H1 (cell line): ENCODE measurements at regions not wholly inside any gene's neighbourhood (a gene's known extent, or its start where the extent isn't known, plus 50 kb on each side); places are given as distances from the start of the nearest gene placed in this dataset.

Experiments
- CTCF ChIA-PET: fragments of 300-600 bp; sonication (Branson Sonifier 250); formaldehyde crosslinking; loops from one replicate; lab custom pipeline; 2021; ENCODE audit not compliant: partially characterized antibody; lab: Charles Lee
- POLR2A ChIA-PET: fragments of 300-600 bp; sonication (Branson Sonifier 250); formaldehyde crosslinking; loops from one replicate; lab custom pipeline; 2021; ENCODE audit warnings: inconsistent platforms; ENCODE audit not compliant: partially characterized antibody; lab: Charles Lee
- DNase-seq, 2 experiments: peaks; one replicate each; pipeline versions ENCODE4 v3.0.0 to v3.0.0-alpha.2; 2010 to 2022; ENCODE audit warnings: low spot score in 2 of 2, low read depth in 1 of 2, mixed read lengths in 1 of 2
- FAIRE-seq: peaks from 2 replicates; lab custom pipeline; 2011; peaks lifted over from hg19 to GRCh38; lab: Jason Lieb, UNC
- H2AFZ ChIP-seq: 2 replicates; pipeline ENCODE4 v1.8.1; 2012; ENCODE audit warnings: low read length, inconsistent platforms
- H2AK5ac ChIP-seq: 2 replicates; pipeline ENCODE4 v1.6.1; 2013; ENCODE audit warnings: low read depth, low read length
- H2BK120ac ChIP-seq: replicated peaks from 2 replicates; pipeline ENCODE3; 2013; ENCODE audit warnings: low read depth, low read length, inconsistent platforms
- H2BK12ac ChIP-seq: 2 replicates; pipeline ENCODE4 v1.6.1; 2013; ENCODE audit warnings: low read depth, low read length
- H2BK15ac ChIP-seq: 2 replicates; pipeline ENCODE4 v1.6.1; 2013; ENCODE audit warnings: low read length
- H2BK20ac ChIP-seq: 2 replicates; pipeline ENCODE4 v1.6.1; 2013; ENCODE audit warnings: low read length
- H2BK5ac ChIP-seq: 2 replicates; pipeline ENCODE4 v1.6.1; 2013; ENCODE audit warnings: low read depth, low read length
- H3K14ac ChIP-seq: 2 replicates; pipeline ENCODE4 v1.6.1; 2013; ENCODE audit warnings: inconsistent platforms; ENCODE audit not compliant: insufficient read length
- H3K18ac ChIP-seq: 2 replicates; pipeline ENCODE4 v1.6.1; 2013; ENCODE audit warnings: low read length; ENCODE audit errors: extremely low read depth
- H3K23ac ChIP-seq: 2 replicates; pipeline ENCODE4 v1.6.1; 2013; ENCODE audit warnings: inconsistent platforms; ENCODE audit not compliant: insufficient read length
- H3K23me2 ChIP-seq: 2 replicates; pipeline ENCODE4 v1.6.1; 2013; ENCODE audit warnings: low read depth, low read length
- H3K27ac ChIP-seq: 2 replicates; pipeline ENCODE4 v1.6.1; 2011; ENCODE audit warnings: low read depth, low read length, inconsistent platforms
- H3K27me3 ChIP-seq, 4 experiments: replicated peaks in 1 of 4; 1 replicate in 1 of 4; 2 replicates in 3 of 4; pipeline versions ENCODE4 v1.6.1 to v1.8.1; 2011 to 2013; ENCODE audit warnings: low read length in 3 of 4, mild to moderate bottlenecking in 3 of 4, inconsistent platforms in 2 of 4, mixed read lengths in 2 of 4, moderate library complexity in 1 of 4; ENCODE audit not compliant: control insufficient read depth in 3 of 4, insufficient read depth in 3 of 4; ENCODE audit errors: extremely low read depth in 1 of 4
- H3K36me3 ChIP-seq, 4 experiments: 2 replicates each; pipeline versions ENCODE4 v1.6.1 to v1.8.1; 2011 to 2013; ENCODE audit warnings: mild to moderate bottlenecking in 4 of 4, low read length in 3 of 4, moderate library complexity in 2 of 4, control low read depth in 1 of 4, inconsistent platforms in 1 of 4; ENCODE audit not compliant: insufficient read depth in 4 of 4, control insufficient read depth in 2 of 4
- H3K4ac ChIP-seq: replicated peaks from 2 replicates; pipeline ENCODE3; 2013; ENCODE audit warnings: low read length, low read depth, mixed read lengths, inconsistent platforms; ENCODE audit not compliant: insufficient read length
- H3K4me1 ChIP-seq, 4 experiments: replicated peaks in 1 of 4; 1 replicate in 1 of 4; 2 replicates in 3 of 4; pipeline versions ENCODE4 v1.6.1 to v1.8.1; 2011 to 2013; ENCODE audit warnings: low read length in 3 of 4, inconsistent platforms in 2 of 4, mixed read lengths in 1 of 4; ENCODE audit not compliant: insufficient read depth in 4 of 4, control insufficient read depth in 3 of 4
- H3K4me2 ChIP-seq, 2 experiments: 2 replicates each; pipeline versions ENCODE4 v1.6.1 to v1.8.1; 2011 to 2013; ENCODE audit warnings: low read depth in 2 of 2, low read length in 2 of 2, control low read depth in 1 of 2, inconsistent platforms in 1 of 2, mild to moderate bottlenecking in 1 of 2; ENCODE audit not compliant: insufficient read depth in 1 of 2
- H3K4me3 ChIP-seq, 4 experiments: fragments of 200-600, 300-600 bp in 1 of 4; sonication (generic), shearing (Covaris generic), sonication (Bioruptor Twin) in 1 of 4; 2 replicates each; pipeline versions ENCODE4 v1.5.1 to v1.8.1; 2011 to 2016; ENCODE audit warnings: low read length in 4 of 4, low read depth in 3 of 4, control low read depth in 2 of 4, inconsistent platforms in 2 of 4, mild to moderate bottlenecking in 2 of 4, mixed read lengths in 1 of 4, moderate library complexity in 1 of 4; ENCODE audit not compliant: insufficient read depth in 2 of 4; ENCODE audit errors: extremely low read depth in 1 of 4
- H3K56ac ChIP-seq: replicated peaks from 2 replicates; pipeline ENCODE3; 2013; ENCODE audit warnings: low read depth, mild to moderate bottlenecking, mixed read lengths, low read length, inconsistent platforms; ENCODE audit not compliant: insufficient read length
- H3K79me1 ChIP-seq: 2 replicates; pipeline ENCODE4 v1.6.1; 2013; ENCODE audit warnings: low read depth, low read length, control low read depth
- H3K79me2 ChIP-seq, 2 experiments: 2 replicates each; pipeline versions ENCODE4 v1.6.1 to v1.8.1; 2012 to 2013; ENCODE audit warnings: low read length in 2 of 2, mild to moderate bottlenecking in 2 of 2, inconsistent platforms in 1 of 2; ENCODE audit not compliant: insufficient read depth in 2 of 2, control insufficient read depth in 1 of 2
- H3K9ac ChIP-seq, 4 experiments: replicated peaks in 1 of 4; 1 replicate in 1 of 4; 2 replicates in 3 of 4; pipeline versions ENCODE4 v1.6.1 to v1.8.1; 2011 to 2013; ENCODE audit warnings: low read depth in 3 of 4, low read length in 3 of 4, control low read depth in 2 of 4, mild to moderate bottlenecking in 2 of 4, moderate library complexity in 2 of 4, inconsistent platforms in 1 of 4; ENCODE audit errors: extremely low read depth in 1 of 4
- H3K9me3 ChIP-seq, 2 experiments: 2 replicates each; pipeline versions ENCODE4 v1.6.1 to v1.8.1; 2012 to 2013; ENCODE audit warnings: mild to moderate bottlenecking in 2 of 2, moderate library complexity in 2 of 2, control low read depth in 1 of 2, inconsistent platforms in 1 of 2, low read depth in 1 of 2, low read length in 1 of 2, mixed read lengths in 1 of 2; ENCODE audit not compliant: insufficient read depth in 2 of 2
- H4K20me1 ChIP-seq, 2 experiments: replicated peaks in 1 of 2; 2 replicates each; pipeline versions ENCODE3 to v1.8.1; 2011 to 2013; ENCODE audit warnings: inconsistent platforms in 2 of 2, low read length in 2 of 2, mild to moderate bottlenecking in 1 of 2; ENCODE audit not compliant: insufficient read depth in 2 of 2, control insufficient read depth in 1 of 2
- H4K5ac ChIP-seq: 2 replicates; pipeline ENCODE4 v1.6.1; 2013; ENCODE audit warnings: low read length, low read depth, mixed read lengths, inconsistent platforms; ENCODE audit not compliant: insufficient read length
- H4K8ac ChIP-seq: 2 replicates; pipeline ENCODE4 v1.8.0; 2013; ENCODE audit warnings: mild to moderate bottlenecking, moderate library complexity, low read length, inconsistent platforms; ENCODE audit not compliant: insufficient read depth; ENCODE audit errors: extremely low read depth
- H4K91ac ChIP-seq: replicated peaks from 2 replicates; pipeline ENCODE3; 2013; ENCODE audit warnings: low read length, mixed read lengths, inconsistent platforms; ENCODE audit not compliant: insufficient read length
- RFX5 ChIP-seq: IDR thresholded peaks from 2 replicates; pipeline ENCODE4 v1.6.1; 2011; ENCODE audit warnings: low read depth, low read length, improper control_type of control experiment, borderline replicate concordance
- WGBS, 2 experiments: shearing (Covaris generic) in 1 of 2; methylation state at CpG; one replicate each; pipeline versions ENCODE4 v1.1.6 to v1.1.7; 2013 to 2015; ENCODE audit warnings: low lambda C conversion rate in 2 of 2, mixed read lengths in 2 of 2, inconsistent platforms in 1 of 2, low coverage in 1 of 2, missing lambda C conversion rate in 1 of 2; ENCODE audit not compliant: insufficient replicate concordance in 2 of 2, insufficient coverage in 1 of 2, insufficient read length in 1 of 2; ENCODE audit errors: extremely low coverage in 1 of 2, missing lambda C conversion rate in 1 of 2; 5-methylcytosine and 5-hydroxymethylcytosine counted together

DNA sequence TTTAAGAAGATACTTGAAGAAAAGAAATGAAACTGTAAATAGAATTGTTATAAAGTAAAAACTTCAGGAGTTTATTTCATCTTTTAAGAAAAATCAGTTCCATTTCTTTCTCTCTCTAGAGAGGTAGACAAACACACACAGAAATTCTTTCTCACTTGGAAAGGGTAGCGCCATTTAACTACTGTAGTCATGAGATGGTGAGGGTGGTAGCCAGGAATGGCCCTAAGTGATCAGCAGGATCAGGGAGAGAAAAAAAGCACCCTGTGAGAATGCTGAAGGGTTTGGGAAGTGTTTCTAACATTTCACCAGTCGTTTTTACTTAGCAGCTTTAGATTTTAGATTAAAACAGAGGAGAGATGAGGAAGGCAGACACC lies 205.7 kb upstream of the RUNX1 start:
- Histone ChIP-seq H3K18ac (no peak overlapping the region), H4K8ac (no peak overlapping the region), H3K23me2 (no peaks in the 10 kb centered on the region; the same call in 1 of the 2 replicates), H4K20me1 (no peaks in the 10 kb centered on the region), H3K4me3 (no peak overlapping the region), H2BK15ac (no peak overlapping the region), H3K14ac (no peak overlapping the region), H3K4ac (no peak overlapping the region), H4K5ac (no peak overlapping the region), H3K4me1 (peaks cover 0 to 4% (median 0%) of the 10 kb centered on the region in 4 experiments; a peak in 3 of 7 replicates), H2BK12ac (no peak overlapping the region), H3K23ac (no peak overlapping the region), H3K79me1 (no peaks in the 10 kb centered on the region), H3K4me2 (no peak overlapping the region), H3K27me3 (no peaks in the 10 kb centered on the region), H3K56ac (no peak overlapping the region), H2BK20ac (no peak overlapping the region), H3K36me3 (no peaks in the 10 kb centered on the region), H2BK5ac (no peak overlapping the region), H2AK5ac (no peak overlapping the region), H4K91ac (no peak overlapping the region), H2AFZ (no peak overlapping the region), H3K79me2 (no peaks in the 10 kb centered on the region), H3K9ac (no peak overlapping the region), H2BK120ac (no peak overlapping the region), H3K27ac (no peak overlapping the region), H3K9me3 (peaks cover 0 to 4% of the 10 kb centered on the region in 2 experiments; a peak in 3 of 4 replicates)
- DNase-seq (no peak), FAIRE-seq (no peak)
- no peak for TF ChIP-seq RFX5
- CTCF ChIA-PET = no interaction called here
- POLR2A ChIA-PET = no interaction called here
- WGBS, 2 experiments = 89% methylated on average over 2 of the region's 2 CpGs; no CpG with 5 or more reads in 1 of the 2 experiments
